HG03342 (cell line): ENCODE measurements at regions not wholly inside any gene's neighbourhood (a gene's known extent, or its start where the extent isn't known, plus 50 kb on each side); places are given as distances from the start of the nearest gene placed in this dataset.
A peak's percentile ranks its signal among the peaks of the same experiment; 100 is the strongest.

Experiments
- ATAC-seq: cut with Tn5 transposase; IDR thresholded peaks from one replicate; pipeline ENCODE4 v1.9.1; 2021; ENCODE audit warnings: mild to moderate bottlenecking, moderate library complexity; ENCODE audit not compliant: unreplicated experiment

GRCh38 chr3:194768586-194768985 lies 82.9 kb downstream of the FAM43A start:
- ATAC-seq, result no peak

GRCh38 chr3:194769020-194769643 lies 83.4 kb downstream of the FAM43A start:
- peak; percentile 98 for ATAC-seq

GRCh38 chr3:194772241-194773000 lies 86.7 kb downstream of the FAM43A start:
- ATAC-seq, result no peak

GRCh38 chr3:194773216-194773615 lies 87.5 kb downstream of the FAM43A start:
- ATAC-seq, result no peak

- no peak for ATAC-seq
Measured at GRCh38 chr3:194773771-194774455, 88.2 kb downstream of the FAM43A start.

GRCh38 chr3:194775266-194775665 lies 89.6 kb downstream of the FAM43A start:
- ATAC-seq, result no peak

- ATAC-seq, result no peak
Measured at GRCh38 chr3:194775731-194776130, 90.0 kb downstream of the FAM43A start.

- ATAC-seq, result no peak
Measured at GRCh38 chr3:194777729-194778128, 92.0 kb downstream of the FAM43A start.

GRCh38 chr3:194779729-194780224 lies 94.1 kb downstream of the FAM43A start:
- ATAC-seq, result no peak

GRCh38 chr3:194780706-194781105 lies 95.0 kb downstream of the FAM43A start:
- ATAC-seq, result no peak

- no peak for ATAC-seq
Measured at GRCh38 chr3:194781617-194782016, 95.9 kb downstream of the FAM43A start.

GRCh38 chr3:194782698-194783404 lies 97.2 kb downstream of the FAM43A start:
- ATAC-seq, result no peak

GRCh38 chr3:194784361-194784760 lies 98.7 kb downstream of the FAM43A start:
- ATAC-seq, result no peak

- no peak for ATAC-seq
Measured at GRCh38 chr3:194785315-194785714, 99.6 kb downstream of the FAM43A start.

GRCh38 chr3:194787072-194787471 lies 101.4 kb downstream of the FAM43A start:
- ATAC-seq, result no peak

GRCh38 chr3:194787650-194788049 lies 102.0 kb downstream of the FAM43A start:
- no peak for ATAC-seq

- no peak for ATAC-seq
Measured at GRCh38 chr3:194792368-194792767, 106.7 kb downstream of the FAM43A start.

- no peak for ATAC-seq
Measured at GRCh38 chr3:194797555-194798250, 112.0 kb downstream of the FAM43A start.

- ATAC-seq, result no peak
Measured at GRCh38 chr3:194798486-194798885, 112.8 kb downstream of the FAM43A start.

GRCh38 chr3:194800002-194800401 lies 114.3 kb downstream of the FAM43A start:
- ATAC-seq, result no peak
